Testis (tissue), 2 donors: ENCODE measurements at regions not wholly inside any gene's neighbourhood (a gene's known extent, or its start where the extent isn't known, plus 50 kb on each side); places are given as distances from the start of the nearest gene placed in this dataset.

Experiments
- DNase-seq: peaks from one replicate; pipeline ENCODE4 v3.0.0-alpha.2; 2019
- H3K27ac ChIP-seq, 2 donors: fragments of 200-600 bp; sonication (generic); one replicate each; pipeline ENCODE4 v1.5.1; 2019
- H3K27me3 ChIP-seq: fragments of 200-600 bp; sonication (generic); one replicate; pipeline ENCODE4 v1.5.1; 2019
- H3K36me3 ChIP-seq: fragments of 200-600 bp; sonication (generic); one replicate; pipeline ENCODE4 v1.5.1; 2017; ENCODE audit warnings: low read depth; ENCODE audit errors: missing control alignments
- H3K4me1 ChIP-seq: fragments of 200-600 bp; sonication (generic); one replicate; pipeline ENCODE4 v1.5.1; 2019
- H3K4me3 ChIP-seq, 2 donors: fragments of 200-600 bp; sonication (generic); one replicate each; pipeline ENCODE4 v1.5.1; 2017 to 2019
- H3K9me3 ChIP-seq: fragments of 200-600 bp; sonication (generic); one replicate; pipeline ENCODE4 v1.5.1; 2017
- CTCF ChIP-seq, 3 experiments: fragments of 450-650 bp in 2 of 3; fragments of 200-600 bp in 1 of 3; sonication (generic) in 1 of 3; IDR thresholded peaks; one replicate each; pipeline ENCODE4 v1.5.1; 2016 to 2019; ENCODE audit warnings: antibody characterized with exemption in 3 of 3, mild to moderate bottlenecking in 2 of 3, moderate library complexity in 1 of 3
- POLR2A ChIP-seq: fragments of 450-650 bp; IDR thresholded peaks from one replicate; pipeline ENCODE4 v1.6.1; 2017; ENCODE audit warnings: antibody characterized with exemption, mild to moderate bottlenecking, moderate library complexity
- WGBS, 2 donors: methylation state at CpG; one replicate each; pipeline ENCODE4 v1.1.5; 2018; 5-methylcytosine and 5-hydroxymethylcytosine counted together
- intact Hi-C: fragments of 100-400 bp; cut with DNase I; formaldehyde crosslinking; loops from one replicate; pipeline ENCODE4 v1.15.1; 2023; ENCODE audit warnings: low total_unique reads

- intact Hi-C loops: loop anchor here (5.0 kb wide), 1 partner anchor 425 kb away; no protein-coding TSS in a partner anchor
- Histone ChIP-seq H3K36me3 (no peaks in the 10 kb centered on the region), H3K4me1 (no peaks in the 10 kb centered on the region), H3K4me3 (no peak overlapping the region), H3K9me3 (no peaks in the 10 kb centered on the region), H3K27ac (no peak overlapping the region), H3K27me3 (no peaks in the 10 kb centered on the region)
- TF ChIP-seq CTCF (IDR thresholded peaks at IDR 0.05) (no peak), POLR2A (no peak)
- DNase-seq: no peak
- WGBS, 2 donors: 86 to 89% methylated on average over 12 of the region's 12 CpGs
These were observed 179.1 kb upstream of the RAI14 start for GRCh38 chr5:34476941-34477565.

DNA sequence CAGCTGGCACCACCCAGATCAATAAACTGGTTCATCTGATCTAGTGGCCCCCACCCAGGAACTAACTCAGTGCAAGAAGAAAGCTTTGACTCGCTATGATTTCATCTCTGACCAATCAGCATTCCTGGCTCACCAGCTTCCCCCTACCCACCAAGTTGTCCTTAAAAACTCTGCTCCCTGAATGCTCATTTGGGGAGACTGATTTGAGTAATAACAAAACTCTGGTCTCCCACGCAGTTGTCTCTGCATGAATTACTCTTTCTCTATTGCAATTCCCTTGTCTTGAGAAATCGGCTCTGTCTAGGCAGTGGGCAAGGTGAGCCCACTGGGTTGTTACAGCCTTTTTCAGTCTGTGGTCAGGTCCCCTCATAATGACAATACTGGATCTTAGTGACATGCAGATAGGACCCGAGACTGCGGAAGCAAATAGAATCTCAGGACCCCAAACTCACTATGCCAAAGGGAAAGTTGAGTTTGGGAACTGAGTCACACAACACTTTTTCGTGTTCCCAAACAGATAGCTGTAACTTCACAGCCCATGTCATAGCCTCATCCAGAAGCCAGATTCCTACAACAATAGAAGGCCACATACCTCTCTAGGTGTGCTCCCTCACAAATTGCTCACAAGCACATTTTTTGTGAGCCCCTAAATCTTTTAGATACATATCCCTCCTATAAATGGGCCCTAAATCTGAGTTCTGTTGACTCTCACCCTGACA, 175.2 kb upstream of the RAI14 start:
- Histone ChIP-seq H3K4me1 (peaks cover 2% of the 10 kb centered on the region), H3K4me3 (no peak overlapping the region), H3K27ac (no peak overlapping the region), H3K36me3 (no peaks in the 10 kb centered on the region), H3K9me3 (no peaks in the 10 kb centered on the region), H3K27me3 (no peaks in the 10 kb centered on the region)
- no peak for TF ChIP-seq CTCF (IDR thresholded peaks at IDR 0.05)
- TF ChIP-seq POLR2A: no peak
- intact Hi-C loops: no loop called here
- DNase-seq: no peak
- WGBS, 2 donors: 84 to 94% methylated on average over 6 of the region's 6 CpGs

- Histone ChIP-seq H3K36me3 (no peaks in the 10 kb centered on the region), H3K27me3 (no peaks in the 10 kb centered on the region), H3K27ac (no peak overlapping the region), H3K9me3 (no peaks in the 10 kb centered on the region), H3K4me3 (no peak overlapping the region), H3K4me1 (peaks cover 11% of the 10 kb centered on the region)
- TF ChIP-seq CTCF (IDR thresholded peaks at IDR 0.05) (no peak), POLR2A (no peak)
- WGBS, 2 donors: 48 to 49% methylated on average over 5 of the region's 5 CpGs
- intact Hi-C loops: no loop called here
- DNase-seq: no peak
These were observed 172.6 kb upstream of the RAI14 start for GRCh38 chr5:34483442-34484033.

- Histone ChIP-seq H3K9me3 (no peaks in the 10 kb centered on the region), H3K36me3 (no peaks in the 10 kb centered on the region), H3K27me3 (no peaks in the 10 kb centered on the region), H3K27ac (no peak overlapping the region), H3K4me3 (no peak overlapping the region), H3K4me1 (peaks cover 11% of the 10 kb centered on the region)
- intact Hi-C loops: no loop called here
- DNase-seq: no peak
- 47 to 84% methylated on average over 3 of the region's 3 CpGs for WGBS, 2 donors
- TF ChIP-seq CTCF (IDR thresholded peaks at IDR 0.05) (no peak), POLR2A (no peak)
These were observed 171.8 kb upstream of the RAI14 start for GRCh38 chr5:34484216-34484920.
